Sigmoid colon (tissue), 4 donors: ENCODE measurements at regions not wholly inside any gene's neighbourhood (a gene's known extent, or its start where the extent isn't known, plus 50 kb on each side); places are given as distances from the start of the nearest gene placed in this dataset.

Source experiments
- POLR2A ChIP-seq, 2 donors: fragments of 450-650 bp; IDR thresholded peaks; one replicate each; pipeline ENCODE4 v1.6.1; 2016; ENCODE audit warnings: antibody characterized with exemption in 2 of 2, mild to moderate bottlenecking in 2 of 2, moderate library complexity in 2 of 2
- POLR2AphosphoS5 ChIP-seq, 4 donors: sonication (generic); formaldehyde crosslinking; IDR thresholded peaks; one replicate each; pipeline ENCODE4 v1.6.1; 2017; ENCODE audit warnings: antibody characterized with exemption in 4 of 4
- TF ChIP-seq, protein P1 (sequence below), 4 experiments: fragments of 450-650 bp in 3 of 4; fragments of 200-600 bp in 1 of 4; IDR thresholded peaks; one replicate each; pipeline ENCODE4 v1.5.1; 2016 to 2019; ENCODE audit warnings: antibody characterized with exemption in 4 of 4, mild to moderate bottlenecking in 3 of 4, moderate library complexity in 2 of 4

DNA sequence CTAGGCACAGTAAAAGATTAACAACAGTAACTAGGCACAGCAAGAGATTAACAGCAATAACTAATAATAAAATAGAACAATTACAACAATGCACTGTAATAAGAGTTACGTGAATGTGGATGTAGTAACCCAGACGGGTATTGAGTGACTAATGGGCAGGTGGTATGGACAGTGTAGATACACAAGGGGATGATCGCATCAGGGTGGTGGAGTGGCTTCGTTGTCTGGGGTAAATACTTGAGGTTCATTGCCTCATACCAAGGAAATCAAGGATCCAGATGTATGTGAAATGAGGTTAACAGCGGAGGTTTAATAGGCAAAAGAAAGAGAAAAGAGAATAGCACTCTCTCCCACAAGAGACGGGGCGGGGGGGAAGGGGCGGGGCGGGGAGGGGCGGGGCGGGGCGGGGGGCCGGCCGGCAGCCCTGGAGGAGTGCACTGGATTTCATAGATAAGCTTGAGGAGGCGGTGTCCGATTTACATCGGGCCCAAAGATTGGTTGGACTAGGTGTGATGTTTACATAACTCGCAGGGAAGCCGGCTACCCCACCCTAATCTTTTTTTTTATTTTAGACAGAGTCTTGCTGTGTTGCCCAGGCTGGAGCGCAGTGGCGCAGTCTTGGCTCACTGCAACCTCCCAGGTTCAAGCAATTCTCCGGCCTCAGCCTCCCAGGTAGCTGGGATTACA, 106.3 kb downstream of the KCTD15 start:
- TF ChIP-seq POLR2AphosphoS5 (IDR thresholded peaks at IDR 0.05): no peak
- TF ChIP-seq, protein P1, sequence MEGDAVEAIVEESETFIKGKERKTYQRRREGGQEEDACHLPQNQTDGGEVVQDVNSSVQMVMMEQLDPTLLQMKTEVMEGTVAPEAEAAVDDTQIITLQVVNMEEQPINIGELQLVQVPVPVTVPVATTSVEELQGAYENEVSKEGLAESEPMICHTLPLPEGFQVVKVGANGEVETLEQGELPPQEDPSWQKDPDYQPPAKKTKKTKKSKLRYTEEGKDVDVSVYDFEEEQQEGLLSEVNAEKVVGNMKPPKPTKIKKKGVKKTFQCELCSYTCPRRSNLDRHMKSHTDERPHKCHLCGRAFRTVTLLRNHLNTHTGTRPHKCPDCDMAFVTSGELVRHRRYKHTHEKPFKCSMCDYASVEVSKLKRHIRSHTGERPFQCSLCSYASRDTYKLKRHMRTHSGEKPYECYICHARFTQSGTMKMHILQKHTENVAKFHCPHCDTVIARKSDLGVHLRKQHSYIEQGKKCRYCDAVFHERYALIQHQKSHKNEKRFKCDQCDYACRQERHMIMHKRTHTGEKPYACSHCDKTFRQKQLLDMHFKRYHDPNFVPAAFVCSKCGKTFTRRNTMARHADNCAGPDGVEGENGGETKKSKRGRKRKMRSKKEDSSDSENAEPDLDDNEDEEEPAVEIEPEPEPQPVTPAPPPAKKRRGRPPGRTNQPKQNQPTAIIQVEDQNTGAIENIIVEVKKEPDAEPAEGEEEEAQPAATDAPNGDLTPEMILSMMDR (IDR thresholded peaks at IDR 0.05): no peak
- no peak for TF ChIP-seq POLR2A (IDR thresholded peaks at IDR 0.05)
